ENCODE measurements at regions not wholly inside any gene's neighbourhood (a gene's known extent, or its start where the extent isn't known, plus 50 kb on each side); places are given as distances from the start of the nearest gene placed in this dataset.
"Not testable (repeated sequence)": the region's sequence is repeated elsewhere in the genome, so short reads cannot be mapped to it uniquely, and the experiment has no call there.

- CTCF ChIA-PET: interaction anchor here (0.7 to 2.1 kb wide), 5 partner anchors 7 to 945 kb away, joined by 3 to 4 read pairs (median 4); no protein-coding TSS in a partner anchor
- TF ChIP-seq ZNF529 (tag by site-specific recombination; IDR thresholded peaks at IDR 0.05; ENCODE audit: insufficient replicate concordance) (no peak), ZNF664 (tag by site-specific recombination; IDR thresholded peaks at IDR 0.05) (no peak), SP3 (tag by site-specific recombination; IDR thresholded peaks at IDR 0.05) (no peak)
- H3K4me1 ChIP-seq (ENCODE audit: control insufficient read depth, insufficient read depth, low read length): no peaks in the 10 kb centered on the region
- POLR2A ChIA-PET: no interaction called here
- H3K9me3 ChIP-seq (ENCODE audit: control insufficient read depth, insufficient read depth, low read depth, low read length): no peaks in the 10 kb centered on the region
- H3K27ac ChIP-seq (ENCODE audit: extremely low read depth, low read depth, low read length): no peak overlapping the region
- no peaks in the 10 kb centered on the region for H3K36me3 ChIP-seq (ENCODE audit: control insufficient read depth in 2 of 2, insufficient read depth in 1 of 2, low read length in 2 of 2)
- H3K4me3 ChIP-seq (ENCODE audit: low read depth, low read length): no peak overlapping the region
Observed at GRCh38 chr11:103604310-103604709, 432.1 kb upstream of the DDI1 start.

GRCh38 chr11:103608566-103608965 is 427.9 kb upstream of the DDI1 start:
- Histone ChIP-seq H3K27ac (ENCODE audit: extremely low read depth, low read depth, low read length) (no peak overlapping the region), H3K4me1 (ENCODE audit: control insufficient read depth, insufficient read depth, low read length) (no peaks in the 10 kb centered on the region), H3K36me3 (ENCODE audit: control insufficient read depth in 2 of 2, insufficient read depth in 1 of 2, low read length in 2 of 2) (no peaks in the 10 kb centered on the region), H3K4me3 (ENCODE audit: low read depth, low read length) (no peak overlapping the region), H3K9me3 (ENCODE audit: control insufficient read depth, insufficient read depth, low read depth, low read length) (no peaks in the 10 kb centered on the region)
- CTCF ChIA-PET: interaction anchor here (0.8 to 1.6 kb wide), 5 partner anchors 14 to 351 kb away, joined by 3 to 6 read pairs (median 4); no protein-coding TSS in a partner anchor
- POLR2A ChIA-PET: no interaction called here
- TF ChIP-seq ZEB2 (tag by site-specific recombination; IDR thresholded peaks at IDR 0.05) (no peak), SETDB1 (IDR thresholded peaks at IDR 0.05; ENCODE audit: insufficient read length, low read length) (peak; percentile 21), ZNF76 (tag by site-specific recombination; IDR thresholded peaks at IDR 0.05; ENCODE audit: borderline replicate concordance, low read depth) (no peak)

GRCh38 chr11:103609117-103610066 is 427.0 kb upstream of the DDI1 start:
- 0 out of 2 replicates have a peak, but pooled peaks have one; percentile 18 for TF ChIP-seq SCRT2 (tag by site-specific recombination; IDR thresholded peaks at IDR 0.05)
- no peak for TF ChIP-seq ZNF311 (tag by site-specific recombination; IDR thresholded peaks at IDR 0.05; ENCODE audit: borderline replicate concordance)
- ChIA-PET CTCF (interaction anchor here (0.7 to 1.6 kb wide), 6 partner anchors 8 to 518 kb away, joined by 3 to 5 read pairs (median 4); no protein-coding TSS in a partner anchor), POLR2A (no interaction called here)
- Histone ChIP-seq H3K4me3 (ENCODE audit: low read depth, low read length) (no peak overlapping the region), H3K4me1 (ENCODE audit: control insufficient read depth, insufficient read depth, low read length) (no peaks in the 10 kb centered on the region), H3K9me3 (ENCODE audit: control insufficient read depth, insufficient read depth, low read depth, low read length) (no peaks in the 10 kb centered on the region), H3K36me3 (ENCODE audit: control insufficient read depth in 2 of 2, insufficient read depth in 1 of 2, low read length in 2 of 2) (no peaks in the 10 kb centered on the region), H3K27ac (ENCODE audit: extremely low read depth, low read depth, low read length) (no peak overlapping the region)

GRCh38 chr11:103610435-103610834 is 426.0 kb upstream of the DDI1 start:
- Histone ChIP-seq H3K4me1 (ENCODE audit: control insufficient read depth, insufficient read depth, low read length) (no peaks in the 10 kb centered on the region), H3K4me3 (ENCODE audit: low read depth, low read length) (no peak overlapping the region), H3K27ac (ENCODE audit: extremely low read depth, low read depth, low read length) (no peak overlapping the region), H3K36me3 (ENCODE audit: control insufficient read depth in 2 of 2, insufficient read depth in 1 of 2, low read length in 2 of 2) (no peaks in the 10 kb centered on the region), H3K9me3 (ENCODE audit: control insufficient read depth, insufficient read depth, low read depth, low read length) (no peaks in the 10 kb centered on the region)
- TF ChIP-seq ZNF596 (tag by site-specific recombination; IDR thresholded peaks at IDR 0.05): no peak
- TF ChIP-seq KLF1 (tag by site-specific recombination; IDR thresholded peaks at IDR 0.05): no peak
- ChIA-PET CTCF (interaction anchor here (0.6 kb wide), 1 partner anchor 15 kb away, joined by 3 read pairs; no protein-coding TSS in a partner anchor), POLR2A (no interaction called here)

- POLR2A ChIA-PET; H3K36me3 ChIP-seq (ENCODE audit: control insufficient read depth in 2 of 2, insufficient read depth in 1 of 2, low read length in 2 of 2); H3K9me3 ChIP-seq (ENCODE audit: control insufficient read depth, insufficient read depth, low read depth, low read length); H3K4me1 ChIP-seq (ENCODE audit: control insufficient read depth, insufficient read depth, low read length); H3K27ac ChIP-seq (ENCODE audit: extremely low read depth, low read depth, low read length); H3K4me3 ChIP-seq (ENCODE audit: low read depth, low read length): not testable (repeated sequence)
- CTCF ChIA-PET: interaction anchor here (0.7 to 1.2 kb wide), 3 partner anchors 8 to 51 kb away, joined by 3 to 4 read pairs (median 3); no protein-coding TSS in a partner anchor
Observed at GRCh38 chr11:103611526-103612260, 424.7 kb upstream of the DDI1 start.

GRCh38 chr11:103612451-103612850 is 424.0 kb upstream of the DDI1 start:
- H3K27ac ChIP-seq (ENCODE audit: extremely low read depth, low read depth, low read length); H3K4me3 ChIP-seq (ENCODE audit: low read depth, low read length); H3K9me3 ChIP-seq (ENCODE audit: control insufficient read depth, insufficient read depth, low read depth, low read length); H3K4me1 ChIP-seq (ENCODE audit: control insufficient read depth, insufficient read depth, low read length); H3K36me3 ChIP-seq (ENCODE audit: control insufficient read depth in 2 of 2, insufficient read depth in 1 of 2, low read length in 2 of 2); POLR2A ChIA-PET: not testable (repeated sequence)
- CTCF ChIA-PET: interaction anchor here (1.1 kb wide), 1 partner anchor 8 kb away, joined by 3 read pairs; no protein-coding TSS in a partner anchor

GRCh38 chr11:103616586-103616985 is 419.9 kb upstream of the DDI1 start:
- POLR2A ChIA-PET; H3K36me3 ChIP-seq (ENCODE audit: control insufficient read depth in 2 of 2, insufficient read depth in 1 of 2, low read length in 2 of 2); CTCF ChIA-PET; H3K4me1 ChIP-seq (ENCODE audit: control insufficient read depth, insufficient read depth, low read length); H3K9me3 ChIP-seq (ENCODE audit: control insufficient read depth, insufficient read depth, low read depth, low read length); H3K27ac ChIP-seq (ENCODE audit: extremely low read depth, low read depth, low read length); H3K4me3 ChIP-seq (ENCODE audit: low read depth, low read length): not testable (repeated sequence)

All from HEK293 (cell line).